ENCODE measurements at regions not wholly inside any gene's neighbourhood (a gene's known extent, or its start where the extent isn't known, plus 50 kb on each side); places are given as distances from the start of the nearest gene placed in this dataset.

GRCh38 chr5:24314106-24314505 lies 330.7 kb downstream of the CDH10 start:
- Histone ChIP-seq H3K4me3 (no peak overlapping the region), H3K36me3 (no peaks in the 10 kb centered on the region), H3K9me3 (no peaks in the 10 kb centered on the region), H3K27ac (no peak overlapping the region), H3K27me3 (no peaks in the 10 kb centered on the region), H3K4me1 (no peaks in the 10 kb centered on the region)
- DNase-seq, result no peak
- intact Hi-C loops (cut with DNase I; ENCODE audit: low total_unique reads), result no loop called here
- in situ Hi-C loops (cut with MboI; ENCODE audit: low sequenced_read_pairs in 4 of 4), result no loop called here
- no peak for ATAC-seq
- no peak for TF ChIP-seq POLR2A (IDR thresholded peaks at IDR 0.05)
- no peak for TF ChIP-seq CTCF (IDR thresholded peaks at IDR 0.05 in 4 of 5, conservative IDR thresholded peaks at IDR 0.05 in 1 of 5)

- TF ChIP-seq POLR2A (IDR thresholded peaks at IDR 0.05), result no peak
- no peak for TF ChIP-seq CTCF (IDR thresholded peaks at IDR 0.05 in 4 of 5, conservative IDR thresholded peaks at IDR 0.05 in 1 of 5)
- H3K9me3 ChIP-seq, result no peaks in the 10 kb centered on the region
- H3K4me3 ChIP-seq, result no peak overlapping the region
- DNase-seq (no peak), ATAC-seq (no peak)
- H3K4me1 ChIP-seq, result no peaks in the 10 kb centered on the region
- H3K27ac ChIP-seq, result no peak overlapping the region
- no peaks in the 10 kb centered on the region for H3K36me3 ChIP-seq
- H3K27me3 ChIP-seq, result no peaks in the 10 kb centered on the region
- intact Hi-C loops (cut with DNase I; ENCODE audit: low total_unique reads), result no loop called here
- in situ Hi-C loops (cut with MboI; ENCODE audit: low sequenced_read_pairs in 4 of 4), result no loop called here
Measured at GRCh38 chr5:24320643-24321042, 324.1 kb downstream of the CDH10 start.

- Histone ChIP-seq H3K4me3 (no peak overlapping the region), H3K27ac (no peak overlapping the region), H3K27me3 (no peaks in the 10 kb centered on the region), H3K36me3 (no peaks in the 10 kb centered on the region), H3K9me3 (no peaks in the 10 kb centered on the region), H3K4me1 (no peaks in the 10 kb centered on the region)
- DNase-seq (no peak), ATAC-seq (no peak)
- TF ChIP-seq POLR2A (IDR thresholded peaks at IDR 0.05) (no peak), CTCF (IDR thresholded peaks at IDR 0.05 in 4 of 5, conservative IDR thresholded peaks at IDR 0.05 in 1 of 5) (no peak)
- in situ Hi-C loops (cut with MboI; ENCODE audit: low sequenced_read_pairs in 4 of 4), result no loop called here
- intact Hi-C loops (cut with DNase I; ENCODE audit: low total_unique reads), result no loop called here
Measured at GRCh38 chr5:24325306-24325832, 319.4 kb downstream of the CDH10 start.

- no peaks in the 10 kb centered on the region for H3K36me3 ChIP-seq
- no peak overlapping the region for H3K4me3 ChIP-seq
- in situ Hi-C loops (cut with MboI; ENCODE audit: low sequenced_read_pairs in 4 of 4) (no loop called here), intact Hi-C loops (cut with DNase I; ENCODE audit: low total_unique reads) (no loop called here)
- no peak for ATAC-seq
- DNase-seq, result no peak
- TF ChIP-seq POLR2A (IDR thresholded peaks at IDR 0.05) (no peak), CTCF (IDR thresholded peaks at IDR 0.05 in 4 of 5, conservative IDR thresholded peaks at IDR 0.05 in 1 of 5) (no peak)
- H3K4me1 ChIP-seq, result no peaks in the 10 kb centered on the region
- no peaks in the 10 kb centered on the region for H3K9me3 ChIP-seq
- H3K27ac ChIP-seq, result no peak overlapping the region
- no peaks in the 10 kb centered on the region for H3K27me3 ChIP-seq
Measured at GRCh38 chr5:24331531-24331930, 313.2 kb downstream of the CDH10 start.

GRCh38 chr5:24347158-24347557 lies 297.6 kb downstream of the CDH10 start:
- H3K4me1 ChIP-seq, result no peaks in the 10 kb centered on the region
- H3K36me3 ChIP-seq, result no peaks in the 10 kb centered on the region
- no peak overlapping the region for H3K27ac ChIP-seq
- H3K27me3 ChIP-seq, result no peaks in the 10 kb centered on the region
- DNase-seq (no peak), ATAC-seq (no peak)
- intact Hi-C loops (cut with DNase I; ENCODE audit: low total_unique reads), result no loop called here
- no peak overlapping the region for H3K4me3 ChIP-seq
- H3K9me3 ChIP-seq, result no peaks in the 10 kb centered on the region
- TF ChIP-seq POLR2A (IDR thresholded peaks at IDR 0.05), result no peak
- TF ChIP-seq CTCF (IDR thresholded peaks at IDR 0.05 in 4 of 5, conservative IDR thresholded peaks at IDR 0.05 in 1 of 5), result no peak
- in situ Hi-C loops (cut with MboI; ENCODE audit: low sequenced_read_pairs in 4 of 4), result no loop called here
